ENCODE measurements at regions not wholly inside any gene's neighbourhood (a gene's known extent, or its start where the extent isn't known, plus 50 kb on each side); places are given as distances from the start of the nearest gene placed in this dataset.

DNA sequence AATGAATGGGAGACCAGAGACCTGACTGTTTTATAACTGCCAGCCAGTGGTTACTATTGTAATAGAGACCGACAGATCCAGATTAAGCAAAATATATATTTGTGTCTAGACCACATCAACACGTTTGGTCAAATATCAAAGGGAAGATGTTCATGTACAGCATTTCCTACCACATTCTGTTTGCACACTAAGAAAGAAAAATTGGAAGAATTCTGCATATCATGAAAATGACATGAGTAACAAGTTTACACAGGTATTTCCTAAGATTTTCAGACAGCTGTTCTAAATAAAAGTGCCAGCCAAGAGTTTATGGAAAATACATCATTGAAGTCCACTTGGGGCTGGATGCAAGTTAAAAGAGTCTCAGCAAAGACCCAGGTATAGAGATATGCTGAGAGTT, 145.5 kb upstream of the ANO3 start:
- no peak overlapping the region for H3K4me3 ChIP-seq (replicated peaks; ENCODE audit: low read depth, low read length)
- TF ChIP-seq, protein P1, sequence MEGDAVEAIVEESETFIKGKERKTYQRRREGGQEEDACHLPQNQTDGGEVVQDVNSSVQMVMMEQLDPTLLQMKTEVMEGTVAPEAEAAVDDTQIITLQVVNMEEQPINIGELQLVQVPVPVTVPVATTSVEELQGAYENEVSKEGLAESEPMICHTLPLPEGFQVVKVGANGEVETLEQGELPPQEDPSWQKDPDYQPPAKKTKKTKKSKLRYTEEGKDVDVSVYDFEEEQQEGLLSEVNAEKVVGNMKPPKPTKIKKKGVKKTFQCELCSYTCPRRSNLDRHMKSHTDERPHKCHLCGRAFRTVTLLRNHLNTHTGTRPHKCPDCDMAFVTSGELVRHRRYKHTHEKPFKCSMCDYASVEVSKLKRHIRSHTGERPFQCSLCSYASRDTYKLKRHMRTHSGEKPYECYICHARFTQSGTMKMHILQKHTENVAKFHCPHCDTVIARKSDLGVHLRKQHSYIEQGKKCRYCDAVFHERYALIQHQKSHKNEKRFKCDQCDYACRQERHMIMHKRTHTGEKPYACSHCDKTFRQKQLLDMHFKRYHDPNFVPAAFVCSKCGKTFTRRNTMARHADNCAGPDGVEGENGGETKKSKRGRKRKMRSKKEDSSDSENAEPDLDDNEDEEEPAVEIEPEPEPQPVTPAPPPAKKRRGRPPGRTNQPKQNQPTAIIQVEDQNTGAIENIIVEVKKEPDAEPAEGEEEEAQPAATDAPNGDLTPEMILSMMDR (IDR thresholded peaks at IDR 0.05; ENCODE audit: low read length, missing control alignments), result no peak
- no peak for DNase-seq (ENCODE audit: low read depth)

DNA sequence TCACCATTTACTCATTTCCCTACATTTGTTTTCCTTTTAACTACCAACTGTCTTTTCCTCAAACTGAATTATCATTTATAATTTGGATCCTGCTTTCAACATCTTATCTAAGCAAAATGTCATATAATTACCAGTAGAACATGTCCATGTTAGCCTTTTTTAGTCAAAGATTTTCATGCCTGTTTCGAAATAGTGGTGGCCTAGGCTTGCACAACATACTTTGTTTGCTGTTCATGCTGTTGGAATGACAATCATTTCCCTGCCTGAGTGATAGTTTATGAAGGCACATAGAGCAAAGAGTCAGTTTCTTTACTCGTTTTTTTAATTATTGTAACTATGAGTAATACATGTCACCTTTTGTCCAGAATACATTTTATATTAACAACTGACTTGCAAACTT, 144.3 kb upstream of the ANO3 start:
- no peak overlapping the region for H3K4me3 ChIP-seq (replicated peaks; ENCODE audit: low read depth, low read length)
- DNase-seq (ENCODE audit: low read depth), result peak; percentile 92
- TF ChIP-seq, protein P1 (IDR thresholded peaks at IDR 0.05; ENCODE audit: low read length, missing control alignments), result no peak

DNA sequence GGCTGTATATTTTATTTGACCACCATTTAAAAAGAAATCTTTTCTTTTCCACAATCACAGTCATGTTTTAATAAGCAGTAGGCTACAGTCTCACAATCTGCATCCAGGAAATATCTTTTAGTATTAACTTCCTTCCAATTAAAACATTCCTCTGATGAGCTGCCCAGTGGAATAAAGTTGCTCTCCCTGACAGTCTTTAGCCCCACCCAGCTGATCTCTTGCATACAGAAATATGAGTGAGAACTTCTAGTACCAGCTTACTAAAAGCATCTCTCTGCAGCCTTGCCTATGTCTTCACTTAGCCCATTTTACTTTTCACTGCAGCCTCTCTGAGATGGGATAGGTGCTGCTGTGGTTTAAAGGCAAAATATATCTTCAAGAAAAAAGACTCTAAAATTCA, 143.4 kb upstream of the ANO3 start:
- TF ChIP-seq, protein P1 (IDR thresholded peaks at IDR 0.05; ENCODE audit: low read length, missing control alignments), result no peak
- H3K4me3 ChIP-seq (replicated peaks; ENCODE audit: low read depth, low read length), result no peak overlapping the region
- peak; percentile 23 for DNase-seq (ENCODE audit: low read depth)

DNA sequence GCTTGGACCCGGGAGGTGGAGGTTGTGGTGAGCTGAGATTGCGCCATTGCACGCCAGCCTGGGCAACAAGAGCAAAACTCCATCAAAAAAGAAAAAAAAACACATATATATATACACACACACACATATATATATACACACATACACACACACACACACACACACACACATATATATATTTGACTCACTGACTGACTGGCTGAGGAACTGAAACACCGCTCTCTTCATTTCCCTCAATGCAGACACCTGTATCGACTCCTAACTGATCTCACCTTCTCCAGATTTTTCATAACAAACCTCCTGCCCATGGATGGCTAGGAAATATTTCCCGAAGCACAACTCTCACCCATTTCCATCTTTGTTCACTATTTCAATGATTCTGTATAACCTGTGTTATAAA, 140.7 kb upstream of the ANO3 start:
- no peak overlapping the region for H3K4me3 ChIP-seq (replicated peaks; ENCODE audit: low read depth, low read length)
- TF ChIP-seq, protein P1 (IDR thresholded peaks at IDR 0.05; ENCODE audit: low read length, missing control alignments), result no peak
- DNase-seq (ENCODE audit: low read depth), result no peak

DNA sequence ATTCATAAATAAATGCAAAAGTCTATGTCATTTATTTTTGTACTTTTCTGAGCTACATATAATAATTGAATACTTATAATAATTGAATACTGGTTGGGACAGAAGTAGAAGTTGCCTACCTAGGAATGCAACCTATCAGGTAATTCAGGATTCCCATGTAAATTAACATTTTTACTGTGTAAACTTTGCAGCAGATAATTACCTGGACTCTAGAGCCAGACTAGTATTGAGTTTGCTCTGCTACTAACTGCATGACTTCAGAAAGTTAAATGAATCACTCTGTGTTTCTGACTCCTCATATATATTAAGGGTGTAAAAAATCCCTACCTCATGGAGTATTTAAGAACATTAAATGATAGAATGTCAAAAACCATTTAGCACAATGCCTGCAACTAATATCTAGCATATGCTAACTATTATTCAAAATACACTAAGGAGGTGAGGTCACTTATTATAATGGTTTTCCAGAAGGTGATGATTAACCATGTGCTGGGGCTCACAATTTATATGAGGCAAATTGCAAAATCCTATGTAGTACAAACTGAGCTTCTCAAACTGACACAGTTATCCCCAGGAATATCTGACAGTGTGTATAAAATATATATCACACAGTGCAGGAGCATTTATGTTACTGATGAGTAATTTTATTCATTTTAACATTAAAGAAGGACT, 138.1 kb upstream of the ANO3 start:
- no peak for DNase-seq (ENCODE audit: low read depth)
- no peak overlapping the region for H3K4me3 ChIP-seq (replicated peaks; ENCODE audit: low read depth, low read length)
- TF ChIP-seq, protein P1 (IDR thresholded peaks at IDR 0.05; ENCODE audit: low read length, missing control alignments), result no peak

DNA sequence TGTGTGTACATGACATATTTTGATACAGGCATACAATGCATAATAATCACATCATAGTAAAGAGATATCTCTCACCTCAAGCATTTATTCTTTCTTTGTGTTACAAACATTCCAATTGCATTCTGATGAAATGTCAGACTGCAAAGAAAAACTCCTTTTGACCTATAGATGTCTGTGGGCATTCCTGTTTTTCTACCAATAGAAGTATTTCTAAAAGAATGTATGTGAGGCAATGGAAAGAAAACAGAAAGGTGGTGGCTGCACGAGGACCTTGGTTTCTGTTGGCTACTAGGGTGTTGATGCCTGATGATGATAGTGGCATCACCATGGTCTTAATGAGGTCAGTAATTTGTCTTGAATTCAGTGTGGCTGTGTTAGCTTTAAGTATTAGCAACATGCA, 137.0 kb upstream of the ANO3 start:
- peak; percentile 28 for DNase-seq (ENCODE audit: low read depth)
- TF ChIP-seq, protein P1 (IDR thresholded peaks at IDR 0.05; ENCODE audit: low read length, missing control alignments), result no peak
- H3K4me3 ChIP-seq (replicated peaks; ENCODE audit: low read depth, low read length), result no peak overlapping the region

DNA sequence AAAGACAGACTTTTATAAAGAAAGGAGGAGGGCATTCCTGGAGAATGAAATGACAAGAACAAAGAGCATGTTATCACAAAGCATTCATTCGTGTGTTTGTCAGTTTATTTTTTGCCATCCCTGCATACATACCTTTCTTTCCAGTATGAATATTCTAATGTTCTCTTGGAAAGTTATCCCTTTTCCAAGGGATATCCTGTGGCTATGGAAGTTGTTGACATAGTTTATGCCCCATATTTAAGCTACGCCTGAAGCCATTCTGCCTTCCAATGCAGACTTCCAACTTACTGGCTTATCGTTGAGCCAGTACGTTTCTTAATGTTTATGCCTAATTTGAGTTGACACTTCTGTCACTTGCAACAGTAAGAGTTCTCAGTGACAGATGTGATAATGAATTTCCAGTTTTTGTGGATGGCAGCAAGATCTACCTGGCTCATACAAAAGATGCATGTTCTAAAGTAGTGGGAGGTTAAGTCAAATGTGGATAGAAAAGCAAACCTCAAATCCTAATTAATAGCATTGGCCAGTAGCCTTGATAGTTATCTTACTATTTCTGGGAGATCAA, 133.3 kb upstream of the ANO3 start:
- H3K4me3 ChIP-seq (replicated peaks; ENCODE audit: low read depth, low read length), result no peak overlapping the region
- no peak for DNase-seq (ENCODE audit: low read depth)
- TF ChIP-seq, protein P1 (IDR thresholded peaks at IDR 0.05; ENCODE audit: low read length, missing control alignments), result no peak

Measured in fibroblast of pulmonary artery (primary cell).